ENCODE measurements at regions not wholly inside any gene's neighbourhood (a gene's known extent, or its start where the extent isn't known, plus 50 kb on each side); places are given as distances from the start of the nearest gene placed in this dataset.
"Not testable (repeated sequence)": the region's sequence is repeated elsewhere in the genome, so short reads cannot be mapped to it uniquely, and the experiment has no call there.

DNA sequence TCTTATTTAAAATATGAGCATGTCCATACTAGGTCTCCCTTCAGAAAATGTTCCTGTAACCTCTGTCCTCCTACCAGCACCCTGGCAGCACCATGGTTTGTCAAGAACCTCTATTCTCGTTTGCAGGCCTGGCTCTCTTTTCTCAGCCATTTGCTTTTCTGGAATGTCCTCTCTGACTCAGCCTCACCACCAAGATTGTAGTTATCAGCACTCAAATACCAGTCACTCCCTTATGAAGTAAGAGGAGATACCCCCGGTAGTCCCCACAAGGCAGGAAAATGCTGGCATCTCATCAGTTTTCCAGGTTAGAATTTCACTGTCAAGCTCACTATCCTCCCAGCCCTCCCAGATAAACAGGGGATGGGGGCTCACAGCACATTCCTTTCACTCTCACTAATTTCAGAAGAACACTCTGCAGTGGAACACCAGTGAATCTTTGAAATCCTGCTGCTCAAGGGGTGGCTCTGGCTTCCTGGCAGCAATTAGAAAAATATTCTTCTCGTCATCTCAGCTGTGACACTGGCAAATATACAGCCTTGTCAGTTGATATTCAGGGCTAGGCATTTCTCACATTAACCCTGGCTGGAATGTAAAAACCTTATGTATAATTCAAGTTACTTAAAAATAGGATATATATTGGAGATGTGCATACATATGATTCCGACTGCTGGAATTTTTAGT, 129.2 kb downstream of the TBX18 start:
- ChIA-PET POLR2A (no interaction called here), CTCF (no interaction called here)
- no peak for DNase-seq (ENCODE audit: extremely low spot score)
- no peak for TF ChIP-seq LEF1 (IDR thresholded peaks at IDR 0.05; ENCODE audit: borderline replicate concordance)
- TF ChIP-seq L3MBTL2 (conservative IDR thresholded peaks at IDR 0.05) = no peak
- no peak for TF ChIP-seq ELF4 (IDR thresholded peaks at IDR 0.05)
- TF ChIP-seq FOXM1 (IDR thresholded peaks at IDR 0.05; ENCODE audit: borderline replicate concordance) = no peak
- no peak for TF ChIP-seq FOXK2 (IDR thresholded peaks at IDR 0.05)
- no peak for TF ChIP-seq CTBP1 (IDR thresholded peaks at IDR 0.05; ENCODE audit: borderline replicate concordance)

DNA sequence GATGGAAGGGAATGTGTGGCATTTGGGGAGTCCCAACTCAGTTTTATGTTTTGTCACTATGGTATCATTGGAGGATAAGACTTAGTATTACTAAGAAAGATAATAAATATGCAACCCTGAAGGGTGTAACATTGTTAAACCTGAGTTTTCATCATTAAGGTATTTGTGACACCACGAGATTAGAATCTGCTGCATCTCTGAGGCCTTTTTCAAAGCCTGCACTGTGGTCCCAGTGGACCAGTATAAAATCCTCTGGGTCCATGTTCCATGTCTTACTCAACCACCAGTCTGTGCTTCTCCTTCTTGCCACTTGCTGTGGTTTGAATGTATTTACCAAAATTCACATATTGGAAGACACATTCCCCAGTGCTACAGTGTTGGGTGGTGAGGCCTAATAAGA, 130.6 kb downstream of the TBX18 start:
- no peak for DNase-seq (ENCODE audit: extremely low spot score)
- ChIA-PET POLR2A (no interaction called here), CTCF (no interaction called here)
- TF ChIP-seq LEF1 (IDR thresholded peaks at IDR 0.05; ENCODE audit: borderline replicate concordance) (no peak), FOXK2 (IDR thresholded peaks at IDR 0.05) (no peak), BHLHE40 (IDR thresholded peaks at IDR 0.05; ENCODE audit: borderline replicate concordance) (no peak), L3MBTL2 (conservative IDR thresholded peaks at IDR 0.05) (no peak), ZNF384 (IDR thresholded peaks at IDR 0.05) (no peak), TARDBP (IDR thresholded peaks at IDR 0.05) (no peak), ARNT (IDR thresholded peaks at IDR 0.05) (no peak), HDGF (IDR thresholded peaks at IDR 0.05; ENCODE audit: borderline replicate concordance) (no peak), ELF4 (IDR thresholded peaks at IDR 0.05) (no peak), CTBP1 (IDR thresholded peaks at IDR 0.05; ENCODE audit: borderline replicate concordance) (no peak), NFRKB (IDR thresholded peaks at IDR 0.05) (no peak), FOXM1 (IDR thresholded peaks at IDR 0.05; ENCODE audit: borderline replicate concordance) (no peak), SP1 (IDR thresholded peaks at IDR 0.05) (no peak), FOXA1 (IDR thresholded peaks at IDR 0.05) (no peak)

DNA sequence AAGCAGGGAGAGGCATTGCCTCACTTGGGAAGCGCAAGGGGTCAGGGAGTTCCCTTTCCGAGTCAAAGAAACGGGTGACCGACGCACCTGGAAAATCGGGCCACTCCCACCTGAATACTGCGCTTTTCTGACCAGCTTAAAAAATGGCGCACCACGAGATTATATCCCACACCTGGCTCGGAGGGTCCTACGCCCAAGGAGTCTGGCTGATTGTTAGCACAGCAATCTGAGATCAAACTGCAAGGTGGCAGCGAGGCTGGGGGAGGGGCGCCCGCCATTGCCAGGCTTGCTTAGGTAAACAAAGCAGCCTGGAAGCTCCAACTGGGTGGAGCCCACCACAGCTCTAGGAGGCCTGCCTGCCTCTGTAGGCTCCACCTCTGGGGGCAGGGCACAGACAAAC, 137.9 kb downstream of the TBX18 start:
- POLR2A ChIA-PET; DNase-seq (ENCODE audit: extremely low spot score); CTCF ChIA-PET: not testable (repeated sequence)

DNA sequence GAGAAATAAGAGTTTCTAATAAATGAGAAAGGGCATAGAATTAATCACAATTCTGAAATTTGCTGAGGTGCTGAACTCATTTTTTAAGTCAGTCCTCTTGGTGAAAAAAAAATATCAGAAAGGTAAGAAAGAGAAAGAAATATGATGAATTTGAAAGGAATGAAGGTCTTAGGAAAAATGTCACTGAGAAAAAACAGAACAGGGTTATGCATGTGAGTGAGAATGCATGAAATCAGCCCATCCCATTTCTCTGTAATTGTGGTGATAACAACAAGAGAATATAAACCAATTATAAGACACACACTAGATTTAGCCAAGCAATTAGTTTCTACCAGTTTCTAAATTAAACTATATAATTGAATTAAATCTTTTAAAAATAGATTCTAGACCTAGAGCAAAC, 138.9 kb downstream of the TBX18 start:
- no peak for DNase-seq (ENCODE audit: extremely low spot score)
- POLR2A ChIA-PET = no interaction called here
- CTCF ChIA-PET = no interaction called here
- TF ChIP-seq FOXM1 (IDR thresholded peaks at IDR 0.05; ENCODE audit: borderline replicate concordance) (no peak), L3MBTL2 (conservative IDR thresholded peaks at IDR 0.05) (no peak), TARDBP (IDR thresholded peaks at IDR 0.05) (no peak), ARNT (IDR thresholded peaks at IDR 0.05) (no peak), ZNF384 (IDR thresholded peaks at IDR 0.05) (no peak), SUZ12 (IDR thresholded peaks at IDR 0.05) (no peak), HDGF (IDR thresholded peaks at IDR 0.05; ENCODE audit: borderline replicate concordance) (no peak), BHLHE40 (IDR thresholded peaks at IDR 0.05; ENCODE audit: borderline replicate concordance) (no peak), SP1 (IDR thresholded peaks at IDR 0.05) (no peak), FOXA1 (IDR thresholded peaks at IDR 0.05) (no peak), LEF1 (IDR thresholded peaks at IDR 0.05; ENCODE audit: borderline replicate concordance) (no peak), FOXK2 (IDR thresholded peaks at IDR 0.05) (no peak)

DNA sequence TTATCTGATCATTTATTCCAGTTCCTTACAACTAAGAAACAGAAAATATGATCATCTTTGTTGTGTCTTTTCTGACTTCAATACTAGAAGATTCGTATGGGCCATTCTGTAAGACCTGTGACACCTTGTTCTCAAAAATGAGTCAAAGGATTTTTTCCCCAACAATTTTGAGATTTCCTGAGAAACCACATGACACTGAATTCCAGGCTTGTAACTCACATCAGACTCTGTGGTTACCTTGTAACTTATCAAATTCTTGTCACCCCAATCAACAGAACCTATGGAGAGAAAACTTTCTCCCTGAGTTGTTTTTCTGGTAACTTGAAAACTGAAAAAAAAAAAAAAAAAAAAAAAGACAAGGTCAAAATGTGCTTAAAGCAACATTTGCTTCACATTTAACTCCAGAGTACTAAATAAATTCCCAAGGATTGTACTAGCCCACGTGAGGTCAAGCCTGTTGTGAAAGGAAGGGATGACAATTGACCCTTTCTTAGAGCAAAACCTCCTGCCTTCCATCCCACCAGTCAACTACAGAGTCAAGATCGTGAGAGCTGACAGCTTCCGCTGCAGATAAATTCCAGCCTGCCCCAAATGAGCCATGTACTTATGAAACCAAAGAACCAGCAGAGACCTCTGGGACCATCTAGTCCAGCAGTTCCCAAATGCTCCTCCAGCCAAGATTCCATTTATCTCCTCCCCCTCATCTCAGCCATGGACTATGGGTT, 140.3 kb downstream of the TBX18 start:
- DNase-seq (ENCODE audit: extremely low spot score) = no peak
- ChIA-PET CTCF (no interaction called here), POLR2A (no interaction called here)
- TF ChIP-seq, protein P1, sequence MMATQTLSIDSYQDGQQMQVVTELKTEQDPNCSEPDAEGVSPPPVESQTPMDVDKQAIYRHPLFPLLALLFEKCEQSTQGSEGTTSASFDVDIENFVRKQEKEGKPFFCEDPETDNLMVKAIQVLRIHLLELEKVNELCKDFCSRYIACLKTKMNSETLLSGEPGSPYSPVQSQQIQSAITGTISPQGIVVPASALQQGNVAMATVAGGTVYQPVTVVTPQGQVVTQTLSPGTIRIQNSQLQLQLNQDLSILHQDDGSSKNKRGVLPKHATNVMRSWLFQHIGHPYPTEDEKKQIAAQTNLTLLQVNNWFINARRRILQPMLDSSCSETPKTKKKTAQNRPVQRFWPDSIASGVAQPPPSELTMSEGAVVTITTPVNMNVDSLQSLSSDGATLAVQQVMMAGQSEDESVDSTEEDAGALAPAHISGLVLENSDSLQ (IDR thresholded peaks at IDR 0.05) = no peak
- TF ChIP-seq CTBP1 (IDR thresholded peaks at IDR 0.05; ENCODE audit: borderline replicate concordance) = no peak

GRCh38 chr6:84618836-84619235, 145.6 kb downstream of the TBX18 start:
- CTCF ChIA-PET = no interaction called here
- TF ChIP-seq TARDBP (IDR thresholded peaks at IDR 0.05) (no peak), LEF1 (IDR thresholded peaks at IDR 0.05; ENCODE audit: borderline replicate concordance) (no peak), L3MBTL2 (conservative IDR thresholded peaks at IDR 0.05) (no peak), NFRKB (IDR thresholded peaks at IDR 0.05) (no peak), CTBP1 (IDR thresholded peaks at IDR 0.05; ENCODE audit: borderline replicate concordance) (no peak), HDGF (IDR thresholded peaks at IDR 0.05; ENCODE audit: borderline replicate concordance) (no peak), ZNF384 (IDR thresholded peaks at IDR 0.05) (no peak), BHLHE40 (IDR thresholded peaks at IDR 0.05; ENCODE audit: borderline replicate concordance) (no peak), ELF4 (IDR thresholded peaks at IDR 0.05) (no peak), SUZ12 (IDR thresholded peaks at IDR 0.05) (no peak), FOXA1 (IDR thresholded peaks at IDR 0.05) (no peak), SP1 (IDR thresholded peaks at IDR 0.05) (no peak)
- TF ChIP-seq, protein P1 (IDR thresholded peaks at IDR 0.05) = no peak
- POLR2A ChIA-PET = interaction anchor here (0.6 kb wide), 1 partner anchor 232 kb away, joined by 3 read pairs; no protein-coding TSS in a partner anchor
- peak; percentile 67 for DNase-seq (ENCODE audit: extremely low spot score)

All from HEK293T (cell line).